Activated naive CD8-positive, alpha-beta T cell treated with anti-CD3 and anti-CD28 coated beads, Interleukin-2, amount 10 ng/mL, durations not matched to agents 7 days and 5 days (primary cell): ENCODE measurements at regions not wholly inside any gene's neighbourhood (a gene's known extent, or its start where the extent isn't known, plus 50 kb on each side); places are given as distances from the start of the nearest gene placed in this dataset.

ENCODE experiments used
- ATAC-seq: fragments of 150-1000 bp; cut with Tn5 transposase; one replicate; pipeline ENCODE4 v1.10.0; 2021; ENCODE audit warnings: low read depth, moderate library complexity
- POLR2A ChIA-PET: fragments of 350-600 bp; sonication (Branson Sonifier 250); formaldehyde crosslinking; loops from one replicate; lab custom pipeline; 2021; ENCODE audit warnings: antibody characterized with exemption; lab: Charles Lee
- DNase-seq: peaks from one replicate; pipeline ENCODE4 v3.0.0; 2021
- H3K27ac Mint-ChIP-seq: one replicate; pipeline ENCODE4 v1.8.0; 2022; ENCODE audit warnings: mild to moderate bottlenecking, mixed read lengths
- H3K27me3 Mint-ChIP-seq: one replicate; pipeline ENCODE4 v1.8.0; 2022; ENCODE audit warnings: mild to moderate bottlenecking, moderate library complexity, mixed read lengths
- H3K36me3 Mint-ChIP-seq: one replicate; pipeline ENCODE4 v1.8.0; 2021; ENCODE audit warnings: mild to moderate bottlenecking, mixed read lengths
- H3K4me1 Mint-ChIP-seq: one replicate; pipeline ENCODE4 v1.8.0; 2021; ENCODE audit warnings: mixed read lengths
- H3K4me3 Mint-ChIP-seq: one replicate; pipeline ENCODE4 v1.8.0; 2022; ENCODE audit warnings: mild to moderate bottlenecking, moderate library complexity, mixed read lengths
- H3K9me3 Mint-ChIP-seq: one replicate; pipeline ENCODE4 v1.8.0; 2021; ENCODE audit warnings: mixed read lengths

GRCh38 chr4:13276357-13276756 is 207.8 kb downstream of the RAB28 start:
- H3K36me3 Mint-ChIP-seq = peaks cover 1% of the 10 kb centered on the region
- no peaks in the 10 kb centered on the region for H3K4me1 Mint-ChIP-seq
- ATAC-seq (no peak), DNase-seq (no peak)
- H3K27ac Mint-ChIP-seq = no peak overlapping the region
- POLR2A ChIA-PET = no interaction called here
- peaks cover 19% of the 10 kb centered on the region for H3K9me3 Mint-ChIP-seq
- H3K27me3 Mint-ChIP-seq = no peaks in the 10 kb centered on the region
- H3K4me3 Mint-ChIP-seq = no peak overlapping the region

GRCh38 chr4:13268703-13269102 is 215.4 kb downstream of the RAB28 start:
- Mint-ChIP-seq H3K36me3 (no peaks in the 10 kb centered on the region), H3K27ac (no peak overlapping the region), H3K4me3 (no peak overlapping the region), H3K9me3 (peaks cover 2% of the 10 kb centered on the region), H3K27me3 (no peaks in the 10 kb centered on the region), H3K4me1 (no peaks in the 10 kb centered on the region)
- ATAC-seq (no peak), DNase-seq (no peak)
- POLR2A ChIA-PET = no interaction called here

- H3K4me1 Mint-ChIP-seq = no peaks in the 10 kb centered on the region
- H3K4me3 Mint-ChIP-seq = no peak overlapping the region
- POLR2A ChIA-PET = no interaction called here
- H3K9me3 Mint-ChIP-seq = no peaks in the 10 kb centered on the region
- DNase-seq (no peak), ATAC-seq (no peak)
- no peaks in the 10 kb centered on the region for H3K27me3 Mint-ChIP-seq
- H3K27ac Mint-ChIP-seq = no peak overlapping the region
- no peaks in the 10 kb centered on the region for H3K36me3 Mint-ChIP-seq
Observed at GRCh38 chr4:13268165-13268564, 216.0 kb downstream of the RAB28 start.

- H3K4me1 Mint-ChIP-seq = no peaks in the 10 kb centered on the region
- no peaks in the 10 kb centered on the region for H3K9me3 Mint-ChIP-seq
- DNase-seq (no peak), ATAC-seq (no peak)
- H3K4me3 Mint-ChIP-seq = no peak overlapping the region
- H3K36me3 Mint-ChIP-seq = no peaks in the 10 kb centered on the region
- POLR2A ChIA-PET = interaction anchor here (0.5 kb wide), 1 partner anchor 1737 kb away, joined by 6 read pairs; no protein-coding TSS in a partner anchor
- H3K27ac Mint-ChIP-seq = no peak overlapping the region
- no peaks in the 10 kb centered on the region for H3K27me3 Mint-ChIP-seq
Observed at GRCh38 chr4:13267091-13267490, 217.0 kb downstream of the RAB28 start.

- H3K9me3 Mint-ChIP-seq = no peaks in the 10 kb centered on the region
- H3K4me1 Mint-ChIP-seq = no peaks in the 10 kb centered on the region
- no peaks in the 10 kb centered on the region for H3K36me3 Mint-ChIP-seq
- no peak overlapping the region for H3K4me3 Mint-ChIP-seq
- no peak for ATAC-seq
- POLR2A ChIA-PET = interaction anchor here (0.5 kb wide), 1 partner anchor 1737 kb away, joined by 6 read pairs; no protein-coding TSS in a partner anchor
- H3K27me3 Mint-ChIP-seq = no peaks in the 10 kb centered on the region
- no peak overlapping the region for H3K27ac Mint-ChIP-seq
- DNase-seq = no peak
Observed at GRCh38 chr4:13266687-13267086, 217.5 kb downstream of the RAB28 start.

- DNase-seq = no peak
- Mint-ChIP-seq H3K4me1 (no peaks in the 10 kb centered on the region), H3K36me3 (no peaks in the 10 kb centered on the region), H3K9me3 (no peaks in the 10 kb centered on the region), H3K4me3 (no peak overlapping the region), H3K27ac (no peak overlapping the region), H3K27me3 (no peaks in the 10 kb centered on the region)
- ATAC-seq = no peak
- POLR2A ChIA-PET = no interaction called here
Observed at GRCh38 chr4:13263967-13264525, 220.1 kb downstream of the RAB28 start.

GRCh38 chr4:13262816-13263215 is 221.3 kb downstream of the RAB28 start:
- ATAC-seq (no peak), DNase-seq (no peak)
- Mint-ChIP-seq H3K27me3 (no peaks in the 10 kb centered on the region), H3K4me1 (no peaks in the 10 kb centered on the region), H3K36me3 (no peaks in the 10 kb centered on the region), H3K9me3 (no peaks in the 10 kb centered on the region), H3K27ac (no peak overlapping the region), H3K4me3 (no peak overlapping the region)
- POLR2A ChIA-PET = no interaction called here

GRCh38 chr4:13261486-13262257 is 222.5 kb downstream of the RAB28 start:
- no peak for DNase-seq
- Mint-ChIP-seq H3K4me3 (no peak overlapping the region), H3K9me3 (no peaks in the 10 kb centered on the region), H3K36me3 (no peaks in the 10 kb centered on the region), H3K27ac (no peak overlapping the region), H3K4me1 (no peaks in the 10 kb centered on the region), H3K27me3 (no peaks in the 10 kb centered on the region)
- POLR2A ChIA-PET = no interaction called here
- ATAC-seq = no peak

GRCh38 chr4:13260513-13260912 is 223.6 kb downstream of the RAB28 start:
- H3K9me3 Mint-ChIP-seq = no peaks in the 10 kb centered on the region
- no peaks in the 10 kb centered on the region for H3K4me1 Mint-ChIP-seq
- H3K27me3 Mint-ChIP-seq = no peaks in the 10 kb centered on the region
- H3K36me3 Mint-ChIP-seq = no peaks in the 10 kb centered on the region
- POLR2A ChIA-PET = no interaction called here
- H3K4me3 Mint-ChIP-seq = no peak overlapping the region
- DNase-seq (no peak), ATAC-seq (no peak)
- H3K27ac Mint-ChIP-seq = no peak overlapping the region

- H3K4me1 Mint-ChIP-seq = no peaks in the 10 kb centered on the region
- no peaks in the 10 kb centered on the region for H3K27me3 Mint-ChIP-seq
- ATAC-seq (no peak), DNase-seq (no peak)
- no peak overlapping the region for H3K4me3 Mint-ChIP-seq
- H3K36me3 Mint-ChIP-seq = no peaks in the 10 kb centered on the region
- H3K27ac Mint-ChIP-seq = no peak overlapping the region
- POLR2A ChIA-PET = no interaction called here
- H3K9me3 Mint-ChIP-seq = peaks cover 3% of the 10 kb centered on the region
Observed at GRCh38 chr4:13250263-13250662, 233.9 kb downstream of the RAB28 start.

- no peaks in the 10 kb centered on the region for H3K27me3 Mint-ChIP-seq
- no peaks in the 10 kb centered on the region for H3K36me3 Mint-ChIP-seq
- POLR2A ChIA-PET = no interaction called here
- no peak overlapping the region for H3K27ac Mint-ChIP-seq
- H3K4me1 Mint-ChIP-seq = no peaks in the 10 kb centered on the region
- no peak for DNase-seq
- ATAC-seq = no peak
- H3K4me3 Mint-ChIP-seq = no peak overlapping the region
- H3K9me3 Mint-ChIP-seq = peaks cover 3% of the 10 kb centered on the region
Observed at GRCh38 chr4:13248621-13249298, 235.4 kb downstream of the RAB28 start.

GRCh38 chr4:13246107-13246506 is 238.0 kb downstream of the RAB28 start:
- Mint-ChIP-seq H3K9me3 (peaks cover 3% of the 10 kb centered on the region), H3K4me1 (no peaks in the 10 kb centered on the region), H3K27me3 (no peaks in the 10 kb centered on the region), H3K4me3 (no peak overlapping the region), H3K27ac (no peak overlapping the region), H3K36me3 (no peaks in the 10 kb centered on the region)
- no peak for DNase-seq
- no peak for ATAC-seq
- POLR2A ChIA-PET = no interaction called here

GRCh38 chr4:13244444-13244843 is 239.7 kb downstream of the RAB28 start:
- ATAC-seq (no peak), DNase-seq (no peak)
- H3K27me3 Mint-ChIP-seq = no peaks in the 10 kb centered on the region
- H3K9me3 Mint-ChIP-seq = peaks cover 5% of the 10 kb centered on the region
- H3K27ac Mint-ChIP-seq = no peak overlapping the region
- POLR2A ChIA-PET = no interaction called here
- H3K4me3 Mint-ChIP-seq = no peak overlapping the region
- H3K36me3 Mint-ChIP-seq = no peaks in the 10 kb centered on the region
- H3K4me1 Mint-ChIP-seq = peaks cover 2% of the 10 kb centered on the region

GRCh38 chr4:13243152-13243551 is 241.0 kb downstream of the RAB28 start:
- peaks cover 5% of the 10 kb centered on the region for H3K9me3 Mint-ChIP-seq
- DNase-seq (no peak), ATAC-seq (no peak)
- no peak overlapping the region for H3K27ac Mint-ChIP-seq
- H3K27me3 Mint-ChIP-seq = no peaks in the 10 kb centered on the region
- no peaks in the 10 kb centered on the region for H3K36me3 Mint-ChIP-seq
- H3K4me3 Mint-ChIP-seq = no peak overlapping the region
- POLR2A ChIA-PET = no interaction called here
- H3K4me1 Mint-ChIP-seq = peaks cover 2% of the 10 kb centered on the region
